Brain microvascular endothelial cell (primary cell): ENCODE measurements at regions not wholly inside any gene's neighbourhood (a gene's known extent, or its start where the extent isn't known, plus 50 kb on each side); places are given as distances from the start of the nearest gene placed in this dataset.

Experiments used
- DNase-seq: peaks from one replicate; pipeline ENCODE4 v3.0.0-alpha.2; 2020
- H3K27ac ChIP-seq: fragments of 250-450 bp; sonication (Bioruptor Pico); 2 replicates; pipeline ENCODE4 v1.5.1; 2020; ENCODE audit warnings: mild to moderate bottlenecking, moderate library complexity
- H3K27me3 ChIP-seq: fragments of 250-450 bp; sonication (Bioruptor Pico); replicated peaks from 2 replicates; pipeline ENCODE4 v1.5.1; 2020; ENCODE audit warnings: mild to moderate bottlenecking
- H3K36me3 ChIP-seq: fragments of 250-450 bp; sonication (Bioruptor Pico); replicated peaks from 2 replicates; pipeline ENCODE4 v1.5.1; 2020; ENCODE audit warnings: mild to moderate bottlenecking
- H3K4me3 ChIP-seq: 2 replicates; pipeline ENCODE4 v1.5.1; 2011; ENCODE audit warnings: low read depth, mild to moderate bottlenecking, control low read depth, low read length, moderate library complexity
- in situ Hi-C: cut with HindIII; loops from 2 replicates; pipeline ENCODE4 v1.10.0; 2017; ENCODE audit warnings: low sequenced_read_pairs, low pct_ligation_motif_present
- TF ChIP-seq, protein P1 (sequence below): IDR thresholded peaks from 2 replicates; pipeline ENCODE4 v1.5.1; 2011; ENCODE audit warnings: low read depth, mild to moderate bottlenecking, moderate library complexity, low read length, control low read depth, inconsistent platforms; ENCODE audit errors: missing control alignments

DNA sequence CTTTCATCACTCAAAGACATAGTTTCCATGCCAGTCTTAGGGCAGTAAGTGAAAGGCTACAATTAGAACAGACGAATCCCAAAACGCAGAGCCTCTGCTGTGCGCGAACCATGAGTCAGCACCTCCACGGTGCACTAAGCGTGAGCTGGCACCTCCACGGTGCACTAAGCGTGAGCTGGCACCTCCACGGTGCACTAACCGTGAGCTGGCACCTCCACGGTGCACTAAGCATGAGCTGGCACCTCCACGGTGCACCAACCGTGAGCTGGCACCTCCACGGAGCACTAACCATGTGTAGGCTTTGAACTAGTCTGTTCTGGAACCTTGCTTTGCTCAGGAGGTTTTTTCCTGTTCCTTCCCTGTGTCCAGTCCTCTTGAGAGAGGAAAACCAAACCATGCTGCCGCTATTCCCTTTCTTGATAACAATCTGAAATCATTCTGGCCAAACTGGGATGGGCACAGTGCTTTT is 120.6 kb downstream of the IRS2 start:
- Histone ChIP-seq H3K36me3 (no peaks in the 10 kb centered on the region), H3K27ac (no peak overlapping the region), H3K4me3 (no peak overlapping the region), H3K27me3 (no peaks in the 10 kb centered on the region)
- in situ Hi-C loops = no loop called here
- TF ChIP-seq, protein P1, sequence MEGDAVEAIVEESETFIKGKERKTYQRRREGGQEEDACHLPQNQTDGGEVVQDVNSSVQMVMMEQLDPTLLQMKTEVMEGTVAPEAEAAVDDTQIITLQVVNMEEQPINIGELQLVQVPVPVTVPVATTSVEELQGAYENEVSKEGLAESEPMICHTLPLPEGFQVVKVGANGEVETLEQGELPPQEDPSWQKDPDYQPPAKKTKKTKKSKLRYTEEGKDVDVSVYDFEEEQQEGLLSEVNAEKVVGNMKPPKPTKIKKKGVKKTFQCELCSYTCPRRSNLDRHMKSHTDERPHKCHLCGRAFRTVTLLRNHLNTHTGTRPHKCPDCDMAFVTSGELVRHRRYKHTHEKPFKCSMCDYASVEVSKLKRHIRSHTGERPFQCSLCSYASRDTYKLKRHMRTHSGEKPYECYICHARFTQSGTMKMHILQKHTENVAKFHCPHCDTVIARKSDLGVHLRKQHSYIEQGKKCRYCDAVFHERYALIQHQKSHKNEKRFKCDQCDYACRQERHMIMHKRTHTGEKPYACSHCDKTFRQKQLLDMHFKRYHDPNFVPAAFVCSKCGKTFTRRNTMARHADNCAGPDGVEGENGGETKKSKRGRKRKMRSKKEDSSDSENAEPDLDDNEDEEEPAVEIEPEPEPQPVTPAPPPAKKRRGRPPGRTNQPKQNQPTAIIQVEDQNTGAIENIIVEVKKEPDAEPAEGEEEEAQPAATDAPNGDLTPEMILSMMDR = no peak
- no peak for DNase-seq

DNA sequence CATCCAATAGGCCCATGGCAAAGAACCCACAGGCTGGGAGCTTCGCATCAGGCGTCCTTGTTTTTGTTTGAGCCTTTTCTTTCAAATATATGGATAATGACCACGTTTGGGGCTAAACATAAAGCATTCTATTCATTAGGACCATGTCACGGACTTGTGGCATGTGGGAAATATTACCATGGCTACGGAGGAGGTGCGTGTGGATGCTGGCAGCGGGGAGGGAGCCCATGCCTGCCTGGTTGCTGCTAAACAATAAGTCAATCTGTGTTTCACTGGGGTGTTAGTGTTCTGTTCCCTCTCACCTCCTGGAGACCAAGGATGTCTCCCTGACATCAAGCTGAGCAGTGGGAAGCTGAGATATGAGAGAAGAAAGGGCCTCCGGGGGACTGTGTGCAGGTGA is 121.1 kb downstream of the IRS2 start:
- TF ChIP-seq, protein P1 = no peak
- Histone ChIP-seq H3K27me3 (no peaks in the 10 kb centered on the region), H3K4me3 (no peak overlapping the region), H3K27ac (no peak overlapping the region), H3K36me3 (no peaks in the 10 kb centered on the region)
- in situ Hi-C loops = no loop called here
- no peak for DNase-seq

DNA sequence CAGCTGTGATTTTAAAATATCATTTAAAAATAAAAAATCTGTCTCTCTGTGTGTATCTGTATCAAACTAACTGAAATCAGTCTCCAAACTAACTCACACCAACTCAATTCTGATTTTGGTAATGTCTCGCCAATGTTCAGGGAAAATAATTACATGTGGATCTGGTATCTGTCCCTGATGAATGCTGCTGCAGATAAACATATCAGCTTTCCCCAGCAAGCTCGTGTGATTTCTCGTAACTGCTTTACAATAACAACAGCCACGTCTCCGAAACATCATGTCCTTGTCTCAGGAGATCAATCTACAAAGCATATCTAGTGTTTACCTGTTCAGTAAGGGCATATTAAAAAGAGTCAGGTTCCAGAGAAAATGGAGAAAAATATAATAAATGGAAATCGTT is 129.0 kb downstream of the IRS2 start:
- no peak for DNase-seq
- in situ Hi-C loops = no loop called here
- H3K36me3 ChIP-seq = no peaks in the 10 kb centered on the region
- no peak overlapping the region for H3K27ac ChIP-seq
- TF ChIP-seq, protein P1 = no peak
- H3K4me3 ChIP-seq = no peak overlapping the region
- no peaks in the 10 kb centered on the region for H3K27me3 ChIP-seq

DNA sequence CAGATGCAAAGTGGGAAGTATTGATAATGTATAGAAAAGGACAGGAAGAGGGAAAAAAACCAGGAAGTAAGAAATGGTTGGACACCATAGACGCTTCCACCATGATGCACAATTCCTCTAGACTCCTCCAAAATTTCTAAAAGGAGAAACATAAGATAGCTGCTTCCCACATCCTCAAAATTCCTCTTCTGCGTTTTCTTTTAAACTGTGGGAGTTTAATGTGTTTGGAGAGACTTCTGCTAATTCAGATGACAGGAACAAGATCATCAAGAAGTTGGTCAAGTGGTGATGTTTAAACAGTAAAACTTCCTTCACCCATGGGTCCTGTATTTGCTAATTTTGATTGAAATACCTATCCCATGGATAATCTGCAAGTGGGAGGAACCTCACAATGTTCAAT is 130.2 kb downstream of the IRS2 start:
- no peaks in the 10 kb centered on the region for H3K27me3 ChIP-seq
- no peak overlapping the region for H3K4me3 ChIP-seq
- no peaks in the 10 kb centered on the region for H3K36me3 ChIP-seq
- H3K27ac ChIP-seq = no peak overlapping the region
- in situ Hi-C loops = no loop called here
- TF ChIP-seq, protein P1 = no peak
- no peak for DNase-seq

DNA sequence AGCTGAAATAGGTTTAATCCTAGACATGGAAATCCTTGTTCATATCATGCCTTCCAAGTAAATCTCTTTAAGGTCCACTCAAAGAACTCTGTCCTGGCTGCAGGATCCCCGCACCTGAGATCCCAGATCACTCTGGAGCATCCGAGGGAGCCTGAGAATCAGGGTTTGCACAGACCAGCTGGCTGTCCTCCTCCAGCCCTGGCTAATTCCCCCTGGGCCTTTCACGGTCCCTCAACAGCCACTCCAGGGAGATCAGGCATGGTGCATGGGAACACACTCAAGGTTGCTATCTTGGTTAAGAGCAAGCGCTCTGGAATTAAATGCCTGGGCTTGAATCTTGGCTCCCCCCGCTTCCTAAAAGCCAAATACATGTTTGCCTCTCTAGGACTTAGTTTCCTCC is 130.8 kb downstream of the IRS2 start:
- H3K27ac ChIP-seq = no peak overlapping the region
- DNase-seq = no peak
- H3K4me3 ChIP-seq = no peak overlapping the region
- no peaks in the 10 kb centered on the region for H3K36me3 ChIP-seq
- TF ChIP-seq, protein P1 = no peak
- no peaks in the 10 kb centered on the region for H3K27me3 ChIP-seq
- in situ Hi-C loops = no loop called here

DNA sequence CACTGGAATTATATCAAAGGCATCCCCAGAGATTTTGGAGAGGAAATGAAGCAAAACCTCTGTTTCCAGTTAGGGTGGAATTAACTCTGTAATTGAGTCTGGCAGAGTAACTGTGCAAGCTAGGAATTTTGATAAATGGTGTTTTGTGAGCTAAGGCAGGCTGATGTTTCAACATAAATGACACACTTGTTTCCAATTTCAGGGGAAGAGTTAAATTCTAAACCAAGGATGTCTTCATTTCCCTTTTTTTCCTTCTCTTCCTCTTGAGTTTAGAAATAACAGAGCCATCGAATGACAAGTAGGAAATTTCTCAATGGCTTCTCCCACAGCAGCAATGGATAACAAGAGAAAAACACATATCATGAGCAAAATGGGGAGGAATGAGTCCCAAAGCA is 131.2 kb downstream of the IRS2 start:
- TF ChIP-seq, protein P1 = no peak
- Histone ChIP-seq H3K4me3 (no peak overlapping the region), H3K36me3 (no peaks in the 10 kb centered on the region), H3K27ac (no peak overlapping the region), H3K27me3 (no peaks in the 10 kb centered on the region)
- in situ Hi-C loops = no loop called here
- DNase-seq = no peak
